ENCODE measurements at regions not wholly inside any gene's neighbourhood (a gene's known extent, or its start where the extent isn't known, plus 50 kb on each side); places are given as distances from the start of the nearest gene placed in this dataset.

DNA sequence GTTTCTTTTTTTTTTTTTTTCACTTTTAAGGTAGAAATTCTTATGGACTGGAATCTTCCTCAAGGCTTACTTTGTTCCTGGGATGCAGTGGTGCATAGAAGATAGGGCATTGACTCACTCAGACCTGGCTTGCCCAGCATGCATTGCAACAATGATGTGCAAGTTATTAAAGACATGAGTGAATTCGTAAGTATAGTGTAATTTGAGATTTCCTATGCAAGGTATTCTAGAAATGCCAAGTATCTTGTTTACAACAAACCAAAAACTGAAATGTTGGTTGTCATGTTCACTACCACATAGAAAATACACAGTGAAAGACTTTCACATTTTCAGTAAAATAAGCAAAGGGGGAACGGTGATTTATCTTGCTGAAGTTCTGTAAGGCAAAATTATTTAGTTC, 56.5 kb upstream of the FNDC3B start:
- TF ChIP-seq, protein P1, sequence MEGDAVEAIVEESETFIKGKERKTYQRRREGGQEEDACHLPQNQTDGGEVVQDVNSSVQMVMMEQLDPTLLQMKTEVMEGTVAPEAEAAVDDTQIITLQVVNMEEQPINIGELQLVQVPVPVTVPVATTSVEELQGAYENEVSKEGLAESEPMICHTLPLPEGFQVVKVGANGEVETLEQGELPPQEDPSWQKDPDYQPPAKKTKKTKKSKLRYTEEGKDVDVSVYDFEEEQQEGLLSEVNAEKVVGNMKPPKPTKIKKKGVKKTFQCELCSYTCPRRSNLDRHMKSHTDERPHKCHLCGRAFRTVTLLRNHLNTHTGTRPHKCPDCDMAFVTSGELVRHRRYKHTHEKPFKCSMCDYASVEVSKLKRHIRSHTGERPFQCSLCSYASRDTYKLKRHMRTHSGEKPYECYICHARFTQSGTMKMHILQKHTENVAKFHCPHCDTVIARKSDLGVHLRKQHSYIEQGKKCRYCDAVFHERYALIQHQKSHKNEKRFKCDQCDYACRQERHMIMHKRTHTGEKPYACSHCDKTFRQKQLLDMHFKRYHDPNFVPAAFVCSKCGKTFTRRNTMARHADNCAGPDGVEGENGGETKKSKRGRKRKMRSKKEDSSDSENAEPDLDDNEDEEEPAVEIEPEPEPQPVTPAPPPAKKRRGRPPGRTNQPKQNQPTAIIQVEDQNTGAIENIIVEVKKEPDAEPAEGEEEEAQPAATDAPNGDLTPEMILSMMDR (conservative IDR thresholded peaks at IDR 0.05; ENCODE audit: low read length) = no peak
- TF ChIP-seq EZH2phosphoT487 (IDR thresholded peaks at IDR 0.05; ENCODE audit: borderline replicate concordance, low read depth, low read length) = no peak

Measured in OCI-LY7 (cell line).